Neural progenitor cell (in vitro differentiated cells): ENCODE measurements at regions not wholly inside any gene's neighbourhood (a gene's known extent, or its start where the extent isn't known, plus 50 kb on each side); places are given as distances from the start of the nearest gene placed in this dataset.

Experiments used
- EZH2phosphoT487 ChIP-seq: fragments of 200-600 bp; sonication (generic); IDR thresholded peaks from 2 replicates; pipeline ENCODE4 v1.6.1; 2017; ENCODE audit warnings: antibody characterized with exemption
- TF ChIP-seq, protein P1 (sequence below): fragments of 200-600 bp; sonication (generic); IDR thresholded peaks from 2 replicates; pipeline ENCODE4 v1.5.1; 2017; ENCODE audit warnings: antibody characterized with exemption, mild to moderate bottlenecking

DNA sequence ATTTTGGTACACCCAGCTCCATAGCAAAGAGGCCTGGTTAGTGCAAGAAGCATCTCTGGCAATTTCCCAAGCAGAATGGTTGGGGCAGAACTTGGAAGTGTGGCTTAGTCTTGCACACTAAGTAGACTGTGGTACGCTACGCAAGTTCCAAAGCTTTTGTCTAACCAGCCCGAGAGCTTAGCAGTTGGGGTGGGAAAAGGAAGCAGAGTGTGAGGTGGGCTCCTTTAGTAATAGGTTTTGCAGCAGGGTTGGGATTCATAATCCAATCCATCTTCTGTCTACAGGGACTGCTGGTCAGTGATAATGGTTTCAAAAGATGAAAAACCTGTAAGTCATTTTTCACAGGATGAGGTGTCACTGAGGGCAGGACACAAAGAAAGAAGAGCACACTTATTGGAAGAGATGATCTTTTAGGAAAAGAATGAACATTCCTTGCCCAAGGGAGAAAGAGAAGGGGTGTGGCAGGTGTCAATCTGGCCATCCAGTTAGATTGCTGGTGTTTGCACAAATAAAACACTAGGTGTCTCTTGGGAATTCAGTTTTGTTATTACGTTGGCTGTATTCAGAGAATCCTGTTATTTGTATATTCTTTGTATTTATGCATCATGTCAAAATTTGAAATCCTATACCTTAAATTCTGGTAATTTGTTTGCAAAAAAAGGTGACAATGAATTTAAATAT is 244.3 kb downstream of the GPAT3 start:
- TF ChIP-seq, protein P1, sequence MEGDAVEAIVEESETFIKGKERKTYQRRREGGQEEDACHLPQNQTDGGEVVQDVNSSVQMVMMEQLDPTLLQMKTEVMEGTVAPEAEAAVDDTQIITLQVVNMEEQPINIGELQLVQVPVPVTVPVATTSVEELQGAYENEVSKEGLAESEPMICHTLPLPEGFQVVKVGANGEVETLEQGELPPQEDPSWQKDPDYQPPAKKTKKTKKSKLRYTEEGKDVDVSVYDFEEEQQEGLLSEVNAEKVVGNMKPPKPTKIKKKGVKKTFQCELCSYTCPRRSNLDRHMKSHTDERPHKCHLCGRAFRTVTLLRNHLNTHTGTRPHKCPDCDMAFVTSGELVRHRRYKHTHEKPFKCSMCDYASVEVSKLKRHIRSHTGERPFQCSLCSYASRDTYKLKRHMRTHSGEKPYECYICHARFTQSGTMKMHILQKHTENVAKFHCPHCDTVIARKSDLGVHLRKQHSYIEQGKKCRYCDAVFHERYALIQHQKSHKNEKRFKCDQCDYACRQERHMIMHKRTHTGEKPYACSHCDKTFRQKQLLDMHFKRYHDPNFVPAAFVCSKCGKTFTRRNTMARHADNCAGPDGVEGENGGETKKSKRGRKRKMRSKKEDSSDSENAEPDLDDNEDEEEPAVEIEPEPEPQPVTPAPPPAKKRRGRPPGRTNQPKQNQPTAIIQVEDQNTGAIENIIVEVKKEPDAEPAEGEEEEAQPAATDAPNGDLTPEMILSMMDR: peak; percentile 8
- TF ChIP-seq EZH2phosphoT487: no peak
